ENCODE measurements at regions not wholly inside any gene's neighbourhood (a gene's known extent, or its start where the extent isn't known, plus 50 kb on each side); places are given as distances from the start of the nearest gene placed in this dataset.

DNA sequence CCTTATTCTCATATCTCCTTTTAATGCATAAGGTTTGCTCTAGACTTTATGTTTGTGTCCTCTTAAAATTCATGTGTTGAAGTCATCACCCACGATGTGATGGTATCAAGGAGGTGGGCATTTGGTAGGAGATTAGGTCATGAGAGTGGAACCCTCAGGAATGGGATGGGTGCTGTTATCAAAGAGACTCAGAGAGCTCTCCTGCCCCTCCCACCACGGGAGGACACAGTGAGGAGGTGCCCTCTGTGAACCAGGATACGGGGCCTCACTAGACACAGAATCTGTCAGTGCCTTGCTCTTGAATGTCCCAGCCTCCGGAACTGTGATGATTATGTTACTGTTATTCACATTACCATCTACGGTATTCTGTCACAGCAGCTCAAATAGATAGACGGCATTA lies 359.0 kb downstream of the IRX1 start:
- DNase-seq (ENCODE audit: low spot score) = no peak

DNA sequence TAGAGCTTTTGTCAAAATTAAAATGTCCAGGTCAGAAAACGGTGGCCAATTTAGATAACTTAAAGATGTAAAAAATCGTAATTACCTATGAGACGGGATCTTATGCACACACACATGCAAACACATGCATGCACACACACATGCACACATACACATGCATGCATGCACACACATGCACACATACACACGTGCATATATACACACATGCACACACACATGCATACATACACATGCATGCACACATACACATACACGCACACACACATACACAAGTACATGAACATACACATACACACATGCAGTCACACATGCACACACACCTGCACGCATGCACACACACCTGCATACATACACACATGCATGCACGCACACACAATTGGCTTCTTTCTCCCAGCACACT lies 362.0 kb downstream of the IRX1 start:
- DNase-seq (ENCODE audit: low spot score) = no peak

GRCh38 chr5:3958389-3958788 lies 362.8 kb downstream of the IRX1 start:
- DNase-seq (ENCODE audit: low spot score) = no peak

- DNase-seq (ENCODE audit: low spot score) = no peak
These were observed 366.5 kb downstream of the IRX1 start for GRCh38 chr5:3962113-3962512.

DNA sequence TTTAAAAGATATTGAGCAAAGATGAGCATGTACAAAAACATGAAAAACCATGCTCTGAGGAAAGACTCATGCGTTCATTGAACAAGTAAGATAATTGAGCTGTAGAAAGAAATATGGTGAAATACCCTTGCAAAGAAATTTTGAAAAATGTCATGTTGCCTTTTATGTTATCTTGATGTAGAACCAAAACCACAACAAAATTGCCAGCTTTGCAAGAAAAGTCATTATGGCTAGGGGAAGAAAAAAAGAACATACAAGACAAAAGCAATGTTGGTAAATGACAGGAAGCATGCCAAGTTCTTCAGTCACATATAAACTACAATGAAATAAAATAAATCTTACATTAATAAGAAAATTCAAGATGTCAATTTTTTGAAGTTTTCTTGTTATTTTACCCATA lies 368.0 kb downstream of the IRX1 start:
- no peak for DNase-seq (ENCODE audit: low spot score)

DNA sequence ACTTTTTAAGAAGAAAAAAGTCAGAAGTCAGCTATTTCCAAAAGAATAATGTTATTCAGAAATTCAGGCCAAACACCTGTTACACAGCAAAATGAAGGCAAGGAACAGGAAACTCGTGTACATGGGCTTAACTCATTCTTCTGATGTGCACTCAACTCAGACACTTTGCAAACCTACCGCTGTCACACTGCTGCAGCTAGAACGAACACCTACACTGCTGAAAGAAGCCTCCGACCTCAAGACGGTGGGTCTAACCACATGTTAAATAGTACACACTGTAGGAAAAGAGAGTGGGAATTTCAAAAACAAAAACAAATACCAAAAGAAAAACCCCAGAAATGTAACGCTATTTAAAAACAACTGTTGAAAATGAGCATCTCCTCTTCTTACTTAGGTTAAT lies 384.5 kb downstream of the IRX1 start:
- DNase-seq (ENCODE audit: low spot score) = no peak

DNA sequence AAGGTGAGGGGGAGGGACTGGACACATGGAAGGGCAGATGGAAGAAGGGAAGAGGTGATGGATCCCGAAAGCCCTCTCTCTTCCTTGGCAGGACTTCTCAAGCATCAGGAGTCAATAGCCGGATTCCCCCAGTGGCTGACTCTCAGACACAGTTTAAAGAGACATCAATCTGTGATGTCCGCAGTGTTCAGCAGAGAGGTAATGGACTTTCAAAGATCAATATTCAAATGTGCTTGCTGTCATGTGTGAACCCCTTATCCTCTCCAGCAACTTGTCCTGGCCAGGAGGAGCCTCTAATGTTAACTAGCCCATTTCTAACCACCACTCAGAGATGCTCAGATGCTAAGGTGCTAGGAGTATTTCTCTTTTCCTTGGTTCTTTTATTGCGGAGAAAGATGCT lies 392.2 kb downstream of the IRX1 start:
- DNase-seq (ENCODE audit: low spot score) = no peak

GRCh38 chr5:3993856-3994473 lies 398.3 kb downstream of the IRX1 start:
- no peak for DNase-seq (ENCODE audit: low spot score)

DNA sequence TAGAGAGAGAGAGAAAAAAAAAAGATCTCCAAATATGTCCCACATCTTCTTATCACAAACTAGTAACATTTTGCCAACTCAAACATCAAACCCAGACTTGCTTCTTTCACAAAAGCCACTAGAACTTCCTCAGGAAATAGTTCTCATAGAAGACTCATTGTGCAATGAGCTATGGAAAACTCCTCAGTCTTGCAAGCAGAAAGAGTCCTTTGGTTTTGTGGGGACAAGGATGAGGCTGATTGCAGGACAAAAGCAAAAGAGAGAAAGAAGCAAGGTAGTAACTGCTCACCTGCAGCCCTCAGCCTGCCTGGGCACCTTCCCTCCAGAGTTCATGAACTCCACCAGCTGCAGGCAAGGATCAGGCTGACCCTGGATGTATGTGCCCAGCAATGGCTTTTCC lies 399.0 kb downstream of the IRX1 start:
- no peak for DNase-seq (ENCODE audit: low spot score)

GRCh38 chr5:3995954-3996619 lies 400.5 kb downstream of the IRX1 start:
- no peak for DNase-seq (ENCODE audit: low spot score)

DNA sequence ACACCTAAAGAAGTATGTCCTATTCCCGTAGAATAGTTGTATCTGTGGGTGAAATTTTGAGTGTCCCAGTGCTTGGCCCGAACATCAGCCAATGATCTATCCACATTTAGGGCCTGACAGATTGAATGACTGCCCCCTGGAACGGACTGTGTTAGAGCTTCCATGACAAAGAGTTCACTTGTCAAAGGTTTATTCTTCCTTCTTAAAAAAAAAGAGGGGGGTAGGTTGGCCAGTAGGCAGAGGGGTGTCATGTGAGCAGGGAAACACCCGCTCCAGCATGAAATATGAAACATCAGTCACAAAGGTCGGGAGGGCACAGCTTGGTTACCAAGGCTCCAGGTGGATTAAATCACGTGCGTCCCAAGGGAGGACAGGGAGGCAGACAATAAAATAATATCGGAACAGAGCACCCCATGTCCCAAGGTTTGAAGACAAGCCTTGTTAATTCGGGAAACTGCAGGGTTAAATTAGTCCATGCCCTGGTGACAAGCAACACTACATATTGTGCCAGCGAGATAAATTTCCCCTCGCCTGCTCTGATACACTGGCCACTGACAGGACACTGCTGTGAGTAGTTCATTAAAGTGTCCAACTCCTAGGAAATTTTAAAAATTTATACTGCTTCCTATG lies 401.2 kb downstream of the IRX1 start:
- DNase-seq (ENCODE audit: low spot score) = no peak

DNA sequence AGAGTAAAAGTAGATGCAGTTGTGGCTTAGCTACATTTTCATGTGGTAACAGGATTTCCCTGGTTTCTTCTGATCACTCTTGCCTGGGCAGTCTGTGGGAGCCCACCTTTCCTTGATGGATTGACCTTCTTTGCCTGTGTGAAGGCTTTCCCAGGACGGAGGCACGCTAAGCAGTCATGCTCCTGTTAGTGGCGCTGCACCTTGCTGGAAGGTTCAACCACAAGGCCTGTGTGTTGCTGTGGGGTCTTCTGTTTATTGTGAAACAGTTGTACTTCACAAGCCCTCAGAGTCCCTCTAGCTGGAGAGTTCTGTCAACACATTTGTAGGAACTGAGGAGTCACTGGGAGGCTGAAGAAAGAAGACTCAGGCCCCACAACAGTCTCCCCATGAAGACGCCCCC lies 402.0 kb downstream of the IRX1 start:
- DNase-seq (ENCODE audit: low spot score) = no peak

- no peak for DNase-seq (ENCODE audit: low spot score)
These were observed 404.3 kb downstream of the IRX1 start for GRCh38 chr5:3999929-4000328.

DNA sequence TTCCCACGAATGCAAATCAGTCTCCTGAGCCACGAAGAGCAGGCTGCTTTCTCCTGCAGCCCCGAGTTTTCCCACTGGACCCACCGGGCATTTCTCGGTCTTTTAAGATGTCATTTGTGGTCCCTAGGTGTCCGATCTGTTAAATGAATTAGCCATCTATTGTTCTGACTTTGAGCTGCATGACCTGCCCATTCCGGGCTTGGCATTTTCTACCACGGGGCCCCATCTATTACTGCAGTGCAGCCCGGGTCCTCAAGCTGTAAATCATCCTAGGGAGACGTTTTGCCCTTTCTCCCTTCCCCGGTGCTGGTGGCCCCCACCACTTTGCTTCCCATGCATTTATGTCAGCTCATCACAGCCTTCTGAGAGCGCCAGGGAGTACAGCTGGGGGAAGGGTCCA lies 405.4 kb downstream of the IRX1 start:
- no peak for DNase-seq (ENCODE audit: low spot score)

- no peak for DNase-seq (ENCODE audit: low spot score)
These were observed 406.3 kb downstream of the IRX1 start for GRCh38 chr5:4001758-4002533.

GRCh38 chr5:4005335-4005734 lies 409.7 kb downstream of the IRX1 start:
- DNase-seq (ENCODE audit: low spot score) = no peak

DNA sequence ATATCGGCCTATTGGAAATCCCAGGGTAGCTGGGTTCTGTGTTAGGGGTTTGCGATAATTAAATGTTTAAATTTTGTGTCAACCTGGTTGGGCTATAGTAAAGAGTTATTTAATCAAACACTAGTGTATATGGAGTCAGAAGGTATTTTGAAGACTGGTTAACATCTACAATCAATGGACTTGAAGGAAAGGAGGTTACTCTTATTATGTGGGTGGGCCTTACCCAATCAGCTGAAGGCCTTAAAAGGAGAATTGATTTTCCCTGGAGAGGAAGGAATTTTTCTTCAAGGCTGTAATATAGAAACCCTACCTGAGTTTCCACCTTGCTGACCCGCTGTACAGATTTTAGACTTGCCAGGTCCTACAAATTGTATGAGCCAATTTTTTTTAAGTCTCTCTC lies 411.4 kb downstream of the IRX1 start:
- no peak for DNase-seq (ENCODE audit: low spot score)

DNA sequence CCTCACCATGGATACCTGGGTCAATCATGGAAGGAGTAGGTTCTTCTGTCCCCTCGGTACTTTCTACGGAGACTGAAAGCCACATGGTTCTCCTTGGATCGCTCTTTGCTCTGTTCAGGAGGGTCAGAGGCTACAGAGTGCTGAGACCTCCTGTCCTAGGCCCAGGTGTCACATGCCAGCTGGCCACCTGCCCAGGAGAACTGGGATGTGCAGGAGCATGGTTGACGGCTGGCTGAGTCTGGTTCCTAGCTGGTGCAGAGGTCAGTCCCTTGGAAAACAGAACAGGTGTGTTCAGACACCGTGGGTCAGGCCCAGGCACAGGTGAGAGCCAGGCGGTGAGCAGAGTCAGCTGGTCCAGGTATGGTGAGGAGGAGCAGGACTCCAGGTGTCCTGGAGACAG lies 416.3 kb downstream of the IRX1 start:
- DNase-seq (ENCODE audit: low spot score) = no peak

GRCh38 chr5:4013106-4013898 lies 417.7 kb downstream of the IRX1 start:
- DNase-seq (ENCODE audit: low spot score) = no peak

DNA sequence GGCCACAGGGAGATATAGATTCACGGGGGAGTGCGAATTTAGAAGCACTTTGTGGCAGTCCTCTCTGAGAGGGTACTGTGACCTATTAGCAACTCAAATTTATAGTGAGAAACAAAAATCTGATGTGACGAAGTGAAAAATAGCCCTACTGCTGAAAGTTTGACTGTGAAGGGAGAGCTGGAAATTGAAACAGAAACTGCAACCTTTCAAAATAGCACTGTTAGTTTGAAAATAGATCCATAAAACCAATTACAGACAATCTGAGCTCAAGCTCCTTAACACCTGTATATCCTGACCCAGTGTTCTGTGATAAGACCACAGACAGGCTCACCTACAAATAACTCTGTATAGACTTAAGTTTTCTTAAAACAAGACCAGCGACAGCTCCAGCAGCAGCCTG lies 420.1 kb downstream of the IRX1 start:
- DNase-seq (ENCODE audit: low spot score) = no peak

GRCh38 chr5:4017076-4017803 lies 421.6 kb downstream of the IRX1 start:
- DNase-seq (ENCODE audit: low spot score) = no peak

Data from A172 (cell line).